ENCODE measurements at regions not wholly inside any gene's neighbourhood (a gene's known extent, or its start where the extent isn't known, plus 50 kb on each side); places are given as distances from the start of the nearest gene placed in this dataset.

DNA sequence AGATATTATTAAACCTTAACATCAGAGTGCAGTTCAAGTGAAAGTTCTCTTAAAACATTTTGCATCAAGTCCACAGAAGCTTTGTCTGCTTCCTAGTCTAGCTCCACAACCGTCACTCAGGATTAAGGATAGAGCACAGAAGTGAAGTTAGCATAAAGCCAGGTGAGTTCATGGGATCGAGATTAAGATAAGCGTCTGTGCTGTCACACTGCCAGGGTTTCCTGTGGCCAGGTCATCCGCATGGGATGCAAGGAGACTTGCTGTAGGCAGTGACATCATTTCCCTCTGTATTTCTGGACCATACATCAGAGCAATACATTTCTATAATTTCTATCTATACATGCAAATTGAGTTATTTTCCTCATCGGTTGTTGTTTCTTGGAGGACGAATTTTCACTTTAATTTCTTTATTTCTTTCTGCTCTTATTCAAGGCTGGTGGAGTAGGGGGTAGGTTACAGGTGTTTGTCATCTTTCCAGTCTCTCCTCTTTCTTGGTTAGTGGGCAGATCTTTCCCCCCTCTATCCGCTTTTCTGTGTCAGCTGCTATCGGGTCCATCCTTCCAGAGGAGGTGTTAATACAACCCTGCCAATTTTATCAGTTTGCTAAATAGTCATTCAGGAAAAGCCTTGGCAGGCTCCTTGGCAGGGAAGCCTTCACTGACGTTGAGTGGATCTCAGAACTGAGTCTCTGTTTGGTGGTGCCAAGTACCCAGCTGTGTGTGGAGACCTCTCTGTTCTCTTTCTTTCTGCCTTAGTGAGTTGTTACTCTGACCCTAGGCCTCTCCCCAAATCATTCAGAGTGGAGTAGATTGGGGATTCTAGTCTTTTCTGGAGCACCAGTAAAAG, 307.6 kb upstream of the MAP3K7 start:
- TF ChIP-seq, protein P1, sequence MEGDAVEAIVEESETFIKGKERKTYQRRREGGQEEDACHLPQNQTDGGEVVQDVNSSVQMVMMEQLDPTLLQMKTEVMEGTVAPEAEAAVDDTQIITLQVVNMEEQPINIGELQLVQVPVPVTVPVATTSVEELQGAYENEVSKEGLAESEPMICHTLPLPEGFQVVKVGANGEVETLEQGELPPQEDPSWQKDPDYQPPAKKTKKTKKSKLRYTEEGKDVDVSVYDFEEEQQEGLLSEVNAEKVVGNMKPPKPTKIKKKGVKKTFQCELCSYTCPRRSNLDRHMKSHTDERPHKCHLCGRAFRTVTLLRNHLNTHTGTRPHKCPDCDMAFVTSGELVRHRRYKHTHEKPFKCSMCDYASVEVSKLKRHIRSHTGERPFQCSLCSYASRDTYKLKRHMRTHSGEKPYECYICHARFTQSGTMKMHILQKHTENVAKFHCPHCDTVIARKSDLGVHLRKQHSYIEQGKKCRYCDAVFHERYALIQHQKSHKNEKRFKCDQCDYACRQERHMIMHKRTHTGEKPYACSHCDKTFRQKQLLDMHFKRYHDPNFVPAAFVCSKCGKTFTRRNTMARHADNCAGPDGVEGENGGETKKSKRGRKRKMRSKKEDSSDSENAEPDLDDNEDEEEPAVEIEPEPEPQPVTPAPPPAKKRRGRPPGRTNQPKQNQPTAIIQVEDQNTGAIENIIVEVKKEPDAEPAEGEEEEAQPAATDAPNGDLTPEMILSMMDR (conservative IDR thresholded peaks at IDR 0.05): no peak
- H3K36me3 Mint-ChIP-seq (ENCODE audit: insufficient read depth in 1 of 3, low read depth in 3 of 3): no peaks in the 10 kb centered on the region; a peak in 1 of 7 replicates
- H3K23me2 ChIP-seq (ENCODE audit: insufficient read length, low read depth, low read length, poor library complexity, severe bottlenecking): no peaks in the 10 kb centered on the region

More for the DNA sequence above, 307.6 kb upstream of the MAP3K7 start:
- Histone ChIP-seq H3K4me1 (ENCODE audit: insufficient read depth, low read length) (no peaks in the 10 kb centered on the region; the same call in 1 of the 2 replicates), H3K27ac (ENCODE audit: insufficient read length, low read depth, low read length) (no peak overlapping the region), H3K4me2 (ENCODE audit: insufficient read depth, insufficient read length, low read length) (no peak overlapping the region), H2BK120ac (ENCODE audit: low read depth, low read length, poor library complexity, severe bottlenecking) (no peak overlapping the region), H2BK12ac (ENCODE audit: insufficient read length, low read depth, low read length) (no peak overlapping the region), H4K8ac (replicated peaks; ENCODE audit: insufficient read length, low read depth, low read length) (no peak overlapping the region), H2BK15ac (ENCODE audit: low read depth, low read length) (no peak overlapping the region), H3T11ph (ENCODE audit: low read length) (no peak overlapping the region), H4K20me1 (ENCODE audit: control insufficient read depth, insufficient read depth, insufficient read length) (no peaks in the 10 kb centered on the region), H3K18ac (ENCODE audit: insufficient read length, low read depth, low read length) (no peak overlapping the region), H3K4ac (ENCODE audit: low read depth, low read length) (no peak overlapping the region), H3K14ac (ENCODE audit: insufficient read depth, low read length) (no peak overlapping the region), H4K91ac (ENCODE audit: insufficient read length, low read depth, low read length) (no peak overlapping the region), H3K27me3 (ENCODE audit: insufficient read depth, low read length) (no peaks in the 10 kb centered on the region), H2BK5ac (ENCODE audit: insufficient read length, low read length) (no peak overlapping the region), H2BK20ac (ENCODE audit: low read depth, low read length, poor library complexity, severe bottlenecking) (no peak overlapping the region), H2AK5ac (ENCODE audit: insufficient read length, low read length) (no peak overlapping the region), H3K9ac (ENCODE audit: extremely low read depth, insufficient read length, low read length) (no peak overlapping the region), H3K23ac (ENCODE audit: insufficient read length, low read depth, low read length) (no peak overlapping the region), H3K56ac (ENCODE audit: insufficient read length, low read depth, low read length) (no peak overlapping the region), H3K79me2 (ENCODE audit: insufficient read depth, low read length) (no peaks in the 10 kb centered on the region), H4K5ac (ENCODE audit: insufficient read length, low read depth, low read length) (no peak overlapping the region), H3K79me1 (ENCODE audit: insufficient read depth, low read depth, low read length, poor library complexity, severe bottlenecking) (no peaks in the 10 kb centered on the region), H3K9me3 (ENCODE audit: control insufficient read depth, low read depth, low read length) (no peaks in the 10 kb centered on the region), H2AFZ (ENCODE audit: low read length) (no peak overlapping the region)
- no peak for DNase-seq
- H3K27ac Mint-ChIP-seq: peak overlapping the region in 1 of 3 experiments; percentile 19; a peak in 1 of 7 replicates
- no CpG with 5 or more reads among the region's 9 CpGs for WGBS (ENCODE audit: extremely low coverage, insufficient read length, low lambda C conversion rate)
- peaks cover 27 to 32% of the 10 kb centered on the region in 2 experiments for H3K4me1 Mint-ChIP-seq
- peaks cover 25% of the 10 kb centered on the region for H3K27me3 Mint-ChIP-seq (ENCODE audit: low read depth)
- H3K9me3 Mint-ChIP-seq: no peaks in the 10 kb centered on the region
- H3K4me3 Mint-ChIP-seq: no peak overlapping the region

Measured in H9 (cell line).